Nephron progenitor cell (in vitro differentiated cells): ENCODE measurements at regions not wholly inside any gene's neighbourhood (a gene's known extent, or its start where the extent isn't known, plus 50 kb on each side); places are given as distances from the start of the nearest gene placed in this dataset.

Experiments used
- DNase-seq: peaks from one replicate; pipeline ENCODE4 v3.0.0; 2021
- H3K27ac Mint-ChIP-seq: 2 replicates; pipeline ENCODE4 v1.8.0; 2021; ENCODE audit warnings: mild to moderate bottlenecking, moderate library complexity, mixed read lengths
- H3K27me3 Mint-ChIP-seq: 2 replicates; pipeline ENCODE4 v1.8.0; 2021; ENCODE audit warnings: mild to moderate bottlenecking, low read depth, mixed read lengths; ENCODE audit not compliant: poor library complexity
- H3K36me3 Mint-ChIP-seq: 2 replicates; pipeline ENCODE4 v1.8.0; 2021; ENCODE audit warnings: low read depth, mixed read lengths
- H3K4me1 Mint-ChIP-seq: 2 replicates; pipeline ENCODE4 v1.8.0; 2021; ENCODE audit warnings: mixed read lengths
- H3K4me3 Mint-ChIP-seq: 2 replicates; pipeline ENCODE4 v1.8.0; 2021; ENCODE audit warnings: mild to moderate bottlenecking, moderate library complexity, mixed read lengths
- H3K9me3 Mint-ChIP-seq: 2 replicates; pipeline ENCODE4 v1.8.0; 2021; ENCODE audit warnings: mild to moderate bottlenecking, moderate library complexity, mixed read lengths
- CTCF ChIP-seq: fragments of 200-600 bp; sonication (generic); IDR thresholded peaks from 2 replicates; pipeline ENCODE4 v1.5.0; 2021; ENCODE audit warnings: antibody characterized with exemption

GRCh38 chr15:29925227-29926082 is 103.2 kb upstream of the TJP1 start:
- no peaks in the 10 kb centered on the region for H3K9me3 Mint-ChIP-seq
- peak; percentile 77 for TF ChIP-seq CTCF
- peaks cover 29% of the 10 kb centered on the region for H3K4me1 Mint-ChIP-seq
- H3K27me3 Mint-ChIP-seq: peaks cover 12% of the 10 kb centered on the region
- no peaks in the 10 kb centered on the region for H3K36me3 Mint-ChIP-seq
- DNase-seq: peak; percentile 80
- H3K27ac Mint-ChIP-seq: peak overlapping the region; percentile 46
- no peak overlapping the region for H3K4me3 Mint-ChIP-seq

GRCh38 chr15:29924750-29925149 is 102.5 kb upstream of the TJP1 start:
- Mint-ChIP-seq H3K27ac (peak overlapping the region; percentile 57), H3K4me3 (no peak overlapping the region), H3K36me3 (no peaks in the 10 kb centered on the region), H3K9me3 (no peaks in the 10 kb centered on the region), H3K27me3 (peaks cover 12% of the 10 kb centered on the region), H3K4me1 (peaks cover 30% of the 10 kb centered on the region)
- TF ChIP-seq CTCF: no peak
- DNase-seq: peak; percentile 45

- H3K36me3 Mint-ChIP-seq: no peaks in the 10 kb centered on the region
- H3K27ac Mint-ChIP-seq: no peak overlapping the region
- H3K9me3 Mint-ChIP-seq: no peaks in the 10 kb centered on the region
- DNase-seq: no peak
- peaks cover 18% of the 10 kb centered on the region for H3K27me3 Mint-ChIP-seq
- H3K4me3 Mint-ChIP-seq: no peak overlapping the region
- TF ChIP-seq CTCF: no peak
- H3K4me1 Mint-ChIP-seq: peaks cover 30% of the 10 kb centered on the region
Observed at GRCh38 chr15:29922191-29922590, 99.9 kb upstream of the TJP1 start.

- H3K27ac Mint-ChIP-seq: no peak overlapping the region
- peaks cover 20% of the 10 kb centered on the region for H3K27me3 Mint-ChIP-seq
- H3K9me3 Mint-ChIP-seq: no peaks in the 10 kb centered on the region
- no peak overlapping the region for H3K4me3 Mint-ChIP-seq
- peaks cover 30% of the 10 kb centered on the region for H3K4me1 Mint-ChIP-seq
- no peak for TF ChIP-seq CTCF
- no peaks in the 10 kb centered on the region for H3K36me3 Mint-ChIP-seq
- no peak for DNase-seq
Observed at GRCh38 chr15:29921130-29921601, 98.9 kb upstream of the TJP1 start.

GRCh38 chr15:29920515-29920914 is 98.2 kb upstream of the TJP1 start:
- Mint-ChIP-seq H3K27ac (no peak overlapping the region), H3K4me1 (peaks cover 24% of the 10 kb centered on the region), H3K4me3 (no peak overlapping the region), H3K27me3 (peaks cover 20% of the 10 kb centered on the region), H3K36me3 (no peaks in the 10 kb centered on the region), H3K9me3 (no peaks in the 10 kb centered on the region)
- DNase-seq: no peak
- TF ChIP-seq CTCF: no peak
